WTC11 (cell line): ENCODE measurements at regions not wholly inside any gene's neighbourhood (a gene's known extent, or its start where the extent isn't known, plus 50 kb on each side); places are given as distances from the start of the nearest gene placed in this dataset.

Experiments used
- CTCF ChIP-seq: fragments of 200-600 bp; IDR thresholded peaks from 2 replicates; pipeline ENCODE4 v1.8.0; 2022; ENCODE audit warnings: antibody characterized with exemption
- EMX1 ChIP-seq: fragments of 250-450 bp; sonication (Bioruptor Pico); IDR thresholded peaks from 2 replicates; pipeline ENCODE4 v1.8.0; 2021; ENCODE audit warnings: mild to moderate bottlenecking
- ESRRA ChIP-seq: sonication (generic); formaldehyde crosslinking; IDR thresholded peaks from 2 replicates; pipeline ENCODE4 v1.8.1; 2022; ENCODE audit warnings: mild to moderate bottlenecking, missing genetic modification reagents, borderline replicate concordance
- GTF2I ChIP-seq: fragments of 250-450 bp; sonication (Bioruptor Pico); conservative IDR thresholded peaks from 2 replicates; pipeline ENCODE4 v1.4.0; 2021; ENCODE audit warnings: mild to moderate bottlenecking
- JUN ChIP-seq: sonication (generic); formaldehyde crosslinking; IDR thresholded peaks from 2 replicates; pipeline ENCODE4 v1.8.0; 2023; ENCODE audit warnings: mild to moderate bottlenecking, missing genetic modification reagents
- SMAD3 ChIP-seq: sonication (generic); formaldehyde crosslinking; IDR thresholded peaks from 2 replicates; pipeline ENCODE4 v1.8.0; 2022; ENCODE audit warnings: missing genetic modification reagents, mild to moderate bottlenecking, borderline replicate concordance
- SOX15 ChIP-seq: fragments of 250-450 bp; sonication (Bioruptor Pico); IDR thresholded peaks from 2 replicates; pipeline ENCODE4 v1.9.0; 2021; ENCODE audit warnings: mild to moderate bottlenecking
- TEAD4 ChIP-seq: sonication (generic); formaldehyde crosslinking; IDR thresholded peaks from 2 replicates; pipeline ENCODE4 v1.8.0; 2022; ENCODE audit warnings: mild to moderate bottlenecking, missing genetic modification reagents
- TF ChIP-seq, protein P1 (sequence below): fragments of 250-450 bp; sonication (Bioruptor Pico); IDR thresholded peaks from 2 replicates; pipeline ENCODE4 v1.9.0; 2021; ENCODE audit warnings: mild to moderate bottlenecking
- TF ChIP-seq, protein P2 (sequence below): sonication (generic); formaldehyde crosslinking; IDR thresholded peaks from 2 replicates; pipeline ENCODE4 v1.8.0; 2022; ENCODE audit warnings: mild to moderate bottlenecking, missing genetic modification reagents
- TF ChIP-seq, protein P3 (sequence below): sonication (generic); formaldehyde crosslinking; IDR thresholded peaks from 2 replicates; pipeline ENCODE4 v1.8.1; 2023; ENCODE audit warnings: mild to moderate bottlenecking, missing genetic modification reagents, moderate library complexity
- TF ChIP-seq, protein P4 (sequence below): sonication (generic); formaldehyde crosslinking; conservative IDR thresholded peaks from 2 replicates; pipeline ENCODE4 v1.8.1; 2022; ENCODE audit warnings: mild to moderate bottlenecking, missing genetic modification reagents
- TF ChIP-seq, protein P5 (sequence below): sonication (generic); formaldehyde crosslinking; IDR thresholded peaks from 2 replicates; pipeline ENCODE4 v1.8.0; 2022; ENCODE audit warnings: mild to moderate bottlenecking, missing genetic modification reagents

DNA sequence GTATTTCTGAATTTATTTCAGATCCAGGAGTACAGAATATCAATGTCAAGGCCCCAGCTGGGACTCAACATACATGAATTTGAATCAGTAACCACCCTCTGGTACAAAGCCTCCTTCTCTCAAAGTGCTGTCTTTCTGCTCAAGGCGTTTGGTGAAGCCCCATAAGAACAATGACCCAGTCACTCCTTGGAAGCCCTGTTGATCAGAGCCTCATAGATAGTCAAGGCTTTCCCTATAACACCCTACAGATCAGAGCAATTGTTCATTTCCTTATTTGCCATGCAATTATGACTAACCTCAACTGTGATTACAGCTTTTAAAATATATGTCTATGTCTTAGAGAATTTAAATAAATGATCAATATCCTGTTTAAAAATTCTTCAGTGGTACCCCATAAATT lies 159.1 kb upstream of the CREB1 start:
- TF ChIP-seq TEAD4 (CRISPR knock-in tag) (no peak), CTCF (no peak), ESRRA (no peak), EMX1 (no peak), GTF2I (CRISPR knock-in tag) (no peak), SMAD3 (CRISPR knock-in tag) (no peak), JUN (CRISPR knock-in tag) (no peak), SOX15 (CRISPR knock-in tag) (no peak)
- TF ChIP-seq, protein P1, sequence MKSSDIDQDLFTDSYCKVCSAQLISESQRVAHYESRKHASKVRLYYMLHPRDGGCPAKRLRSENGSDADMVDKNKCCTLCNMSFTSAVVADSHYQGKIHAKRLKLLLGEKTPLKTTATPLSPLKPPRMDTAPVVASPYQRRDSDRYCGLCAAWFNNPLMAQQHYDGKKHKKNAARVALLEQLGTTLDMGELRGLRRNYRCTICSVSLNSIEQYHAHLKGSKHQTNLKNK (CRISPR knock-in tag) = no peak
- TF ChIP-seq, protein P2, sequence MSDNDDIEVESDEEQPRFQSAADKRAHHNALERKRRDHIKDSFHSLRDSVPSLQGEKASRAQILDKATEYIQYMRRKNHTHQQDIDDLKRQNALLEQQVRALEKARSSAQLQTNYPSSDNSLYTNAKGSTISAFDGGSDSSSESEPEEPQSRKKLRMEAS (CRISPR knock-in tag) = no peak
- TF ChIP-seq, protein P3, sequence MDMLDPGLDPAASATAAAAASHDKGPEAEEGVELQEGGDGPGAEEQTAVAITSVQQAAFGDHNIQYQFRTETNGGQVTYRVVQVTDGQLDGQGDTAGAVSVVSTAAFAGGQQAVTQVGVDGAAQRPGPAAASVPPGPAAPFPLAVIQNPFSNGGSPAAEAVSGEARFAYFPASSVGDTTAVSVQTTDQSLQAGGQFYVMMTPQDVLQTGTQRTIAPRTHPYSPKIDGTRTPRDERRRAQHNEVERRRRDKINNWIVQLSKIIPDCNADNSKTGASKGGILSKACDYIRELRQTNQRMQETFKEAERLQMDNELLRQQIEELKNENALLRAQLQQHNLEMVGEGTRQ (CRISPR knock-in tag) = no peak
- TF ChIP-seq, protein P4, sequence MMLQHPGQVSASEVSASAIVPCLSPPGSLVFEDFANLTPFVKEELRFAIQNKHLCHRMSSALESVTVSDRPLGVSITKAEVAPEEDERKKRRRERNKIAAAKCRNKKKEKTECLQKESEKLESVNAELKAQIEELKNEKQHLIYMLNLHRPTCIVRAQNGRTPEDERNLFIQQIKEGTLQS = no peak
- TF ChIP-seq, protein P5, sequence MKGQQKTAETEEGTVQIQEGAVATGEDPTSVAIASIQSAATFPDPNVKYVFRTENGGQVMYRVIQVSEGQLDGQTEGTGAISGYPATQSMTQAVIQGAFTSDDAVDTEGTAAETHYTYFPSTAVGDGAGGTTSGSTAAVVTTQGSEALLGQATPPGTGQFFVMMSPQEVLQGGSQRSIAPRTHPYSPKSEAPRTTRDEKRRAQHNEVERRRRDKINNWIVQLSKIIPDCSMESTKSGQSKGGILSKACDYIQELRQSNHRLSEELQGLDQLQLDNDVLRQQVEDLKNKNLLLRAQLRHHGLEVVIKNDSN (CRISPR knock-in tag) = no peak
